Sigmoid colon (tissue), 6 donors: ENCODE measurements at regions not wholly inside any gene's neighbourhood (a gene's known extent, or its start where the extent isn't known, plus 50 kb on each side); places are given as distances from the start of the nearest gene placed in this dataset.

Experiments used
- DNase-seq: peaks from one replicate; pipeline ENCODE4 v3.0.0-alpha.2; 2019
- H3K27ac ChIP-seq, 4 donors: fragments of 200-600 bp; sonication (generic); one replicate each; pipeline ENCODE4 v1.5.1; 2016 to 2019; ENCODE audit warnings: mild to moderate bottlenecking in 1 of 4
- H3K27me3 ChIP-seq, 3 donors: fragments of 200-600 bp; sonication (generic); one replicate each; pipeline ENCODE4 v1.5.1; 2019; ENCODE audit warnings: mild to moderate bottlenecking in 1 of 3
- H3K36me3 ChIP-seq, 4 donors: fragments of 200-600 bp; sonication (generic); one replicate each; pipeline ENCODE4 v1.5.1; 2016 to 2019
- H3K4me1 ChIP-seq, 4 donors: fragments of 200-600 bp; sonication (generic); one replicate each; pipeline ENCODE4 v1.5.1; 2017 to 2019
- H3K4me3 ChIP-seq, 4 donors: fragments of 200-600 bp; sonication (generic); one replicate each; pipeline ENCODE4 v1.5.1; 2017 to 2019; ENCODE audit warnings: mild to moderate bottlenecking in 2 of 4, moderate library complexity in 1 of 4
- H3K9me3 ChIP-seq, 4 donors: fragments of 200-600 bp in 3 of 4; sonication (generic) in 3 of 4; one replicate each; pipeline versions ENCODE4 v1.5.1 to v1.6.1; 2013 to 2019
- CTCF ChIP-seq, 4 experiments: fragments of 450-650 bp in 3 of 4; fragments of 200-600 bp in 1 of 4; IDR thresholded peaks; one replicate each; pipeline ENCODE4 v1.5.1; 2016 to 2019; ENCODE audit warnings: antibody characterized with exemption in 4 of 4, mild to moderate bottlenecking in 3 of 4, moderate library complexity in 2 of 4
- EP300 ChIP-seq, 4 donors: sonication (generic); formaldehyde crosslinking; IDR thresholded peaks; one replicate each; pipeline ENCODE4 v1.6.1; 2017; ENCODE audit warnings: antibody characterized with exemption in 4 of 4
- POLR2A ChIP-seq, 2 donors: fragments of 450-650 bp; IDR thresholded peaks; one replicate each; pipeline ENCODE4 v1.6.1; 2016; ENCODE audit warnings: antibody characterized with exemption in 2 of 2, mild to moderate bottlenecking in 2 of 2, moderate library complexity in 2 of 2
- POLR2AphosphoS5 ChIP-seq, 4 donors: sonication (generic); formaldehyde crosslinking; IDR thresholded peaks; one replicate each; pipeline ENCODE4 v1.6.1; 2017; ENCODE audit warnings: antibody characterized with exemption in 4 of 4
- WGBS, 2 donors: extraction: QIAGEN DNeasy Blood & Tissue Kit; methylation state at CpG; one replicate each; pipeline ENCODE4 v1.1.7; 2013; 5-methylcytosine and 5-hydroxymethylcytosine counted together
- intact Hi-C: fragments of 100-400 bp; cut with DNase I; formaldehyde crosslinking; loops from one replicate; pipeline ENCODE4 v1.15.1; 2023
- donor health status: healthy with polysubstance abuse.
- donor health status: healthy.

- H3K4me1 ChIP-seq: peaks cover 0 to 10% (median 5%) of the 10 kb centered on the region in 4 donors
- WGBS, 2 donors: 69 to 78% methylated on average over 2 of the region's 2 CpGs
- DNase-seq: no peak
- H3K4me3 ChIP-seq: no peak overlapping the region
- no peaks in the 10 kb centered on the region for H3K9me3 ChIP-seq
- H3K27me3 ChIP-seq: no peaks in the 10 kb centered on the region
- H3K36me3 ChIP-seq: no peaks in the 10 kb centered on the region
- TF ChIP-seq POLR2AphosphoS5 (IDR thresholded peaks at IDR 0.05) (no peak), EP300 (IDR thresholded peaks at IDR 0.05) (no peak), CTCF (IDR thresholded peaks at IDR 0.05) (no peak), POLR2A (IDR thresholded peaks at IDR 0.05) (no peak)
- intact Hi-C loops: no loop called here
- peak overlapping the region in 2 of 4 donors; percentile 42 to 62 for H3K27ac ChIP-seq
These were observed 210.6 kb downstream of the ZNF365 start for GRCh38 chr10:62584731-62585130.

- Histone ChIP-seq H3K9me3 (no peaks in the 10 kb centered on the region), H3K36me3 (no peaks in the 10 kb centered on the region), H3K27ac (peak overlapping the region in 2 of 4 donors; percentile 42 to 62), H3K4me1 (peaks cover 0 to 10% (median 5%) of the 10 kb centered on the region in 4 donors), H3K4me3 (no peak overlapping the region), H3K27me3 (no peaks in the 10 kb centered on the region)
- TF ChIP-seq EP300 (IDR thresholded peaks at IDR 0.05) (no peak), POLR2A (IDR thresholded peaks at IDR 0.05) (no peak), POLR2AphosphoS5 (IDR thresholded peaks at IDR 0.05) (no peak), CTCF (IDR thresholded peaks at IDR 0.05) (no peak)
- DNase-seq: no peak
- intact Hi-C loops: no loop called here
- WGBS, 2 donors: 70 to 86% methylated on average over 6 of the region's 6 CpGs
These were observed 211.1 kb downstream of the ZNF365 start for GRCh38 chr10:62585211-62585775.

DNA sequence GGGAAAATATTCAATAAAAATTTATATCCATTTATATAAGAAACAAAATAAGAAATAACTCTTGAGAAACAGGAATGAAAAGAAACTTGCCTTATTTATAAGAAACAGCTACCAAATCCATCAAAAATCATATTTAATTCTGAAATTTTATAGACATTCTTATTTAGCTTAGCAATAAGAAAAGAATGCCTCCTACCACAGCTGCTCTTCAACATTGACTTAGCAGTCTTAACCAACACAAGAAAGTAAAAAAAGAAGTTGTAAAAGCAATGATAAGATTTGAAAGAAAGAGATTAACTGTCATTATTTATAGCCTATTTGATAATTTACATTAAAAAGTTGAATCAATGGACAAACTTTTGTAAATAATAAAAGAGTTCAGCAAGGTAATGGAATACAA lies 212.8 kb downstream of the ZNF365 start:
- intact Hi-C loops: no loop called here

DNA sequence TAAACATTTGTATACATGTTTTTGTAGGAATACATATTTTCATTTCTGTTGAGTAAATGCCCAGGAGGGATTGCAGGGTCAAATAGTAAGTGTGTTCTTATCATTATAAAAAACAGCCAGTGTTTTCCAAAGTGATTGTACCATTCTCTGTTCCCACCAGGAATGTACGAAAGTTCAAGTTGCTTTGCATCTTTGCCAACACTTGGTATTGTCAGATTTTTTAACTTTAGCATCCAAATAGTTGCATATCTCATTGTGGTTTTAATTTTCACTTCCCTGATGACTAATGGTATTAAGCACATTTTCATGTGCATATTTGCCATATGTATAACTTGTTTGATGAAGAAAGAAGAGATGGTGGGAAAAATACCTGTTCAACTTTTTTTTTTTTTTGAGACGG lies 213.9 kb downstream of the ZNF365 start:
- Histone ChIP-seq H3K27ac (no peak overlapping the region), H3K9me3 (no peaks in the 10 kb centered on the region), H3K4me3 (no peak overlapping the region), H3K27me3 (no peaks in the 10 kb centered on the region), H3K4me1 (peaks cover 0 to 7% (median 1%) of the 10 kb centered on the region in 4 donors), H3K36me3 (no peaks in the 10 kb centered on the region)
- no peak for DNase-seq
- 98 to 99% methylated on average over 2 of the region's 2 CpGs for WGBS, 2 donors
- TF ChIP-seq POLR2A (IDR thresholded peaks at IDR 0.05): no peak
- no peak for TF ChIP-seq EP300 (IDR thresholded peaks at IDR 0.05)
- TF ChIP-seq CTCF (IDR thresholded peaks at IDR 0.05): no peak
- TF ChIP-seq POLR2AphosphoS5 (IDR thresholded peaks at IDR 0.05): no peak
- intact Hi-C loops: no loop called here

More for the DNA sequence above, 212.8 kb downstream of the ZNF365 start:
- no peaks in the 10 kb centered on the region for H3K9me3 ChIP-seq
- no peaks in the 10 kb centered on the region for H3K36me3 ChIP-seq
- no peak for DNase-seq
- H3K4me1 ChIP-seq: peaks cover 0 to 10% (median 5%) of the 10 kb centered on the region in 4 donors
- no peak for TF ChIP-seq EP300 (IDR thresholded peaks at IDR 0.05)
- TF ChIP-seq CTCF (IDR thresholded peaks at IDR 0.05): no peak
- TF ChIP-seq POLR2A (IDR thresholded peaks at IDR 0.05): no peak
- TF ChIP-seq POLR2AphosphoS5 (IDR thresholded peaks at IDR 0.05): no peak
- H3K27ac ChIP-seq: no peak overlapping the region
- H3K4me3 ChIP-seq: no peak overlapping the region
- H3K27me3 ChIP-seq: no peaks in the 10 kb centered on the region

DNA sequence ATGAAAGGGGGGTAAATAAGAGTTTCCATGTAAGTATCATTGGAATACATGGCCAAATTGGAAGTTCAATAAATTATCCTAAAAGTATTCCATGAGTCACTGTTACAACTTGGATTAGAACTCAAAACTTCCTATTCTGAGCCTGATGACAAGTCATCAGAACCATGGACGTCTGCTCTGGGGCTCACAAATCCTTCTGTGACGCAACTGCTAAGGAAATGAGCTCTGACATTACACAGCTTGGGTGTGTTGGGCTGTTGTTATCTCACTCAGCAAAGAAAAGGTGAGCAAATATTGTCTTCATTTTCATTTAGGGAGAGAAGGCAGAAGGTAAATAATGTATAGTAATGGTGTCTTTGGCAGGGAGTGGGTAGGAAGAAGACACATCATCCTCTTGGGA lies 214.8 kb upstream of the ADO start:
- H3K4me3 ChIP-seq: no peak overlapping the region
- intact Hi-C loops: loop anchor here (5.0 kb wide), 2 partner anchors 228 to 493 kb away; partner anchors contain the start of gene EGR2

More for the DNA sequence above, 214.8 kb upstream of the ADO start:
- H3K27me3 ChIP-seq: no peaks in the 10 kb centered on the region
- H3K4me1 ChIP-seq: no peaks in the 10 kb centered on the region
- 18 to 66% methylated on average over 2 of the region's 2 CpGs for WGBS, 2 donors
- DNase-seq: no peak
- no peaks in the 10 kb centered on the region for H3K9me3 ChIP-seq
- H3K27ac ChIP-seq: no peak overlapping the region
- no peak for TF ChIP-seq EP300 (IDR thresholded peaks at IDR 0.05)
- no peak for TF ChIP-seq POLR2AphosphoS5 (IDR thresholded peaks at IDR 0.05)
- TF ChIP-seq POLR2A (IDR thresholded peaks at IDR 0.05): no peak
- TF ChIP-seq CTCF (IDR thresholded peaks at IDR 0.05): no peak
- H3K36me3 ChIP-seq: no peaks in the 10 kb centered on the region
